HL-60 (cell line): ENCODE measurements at regions not wholly inside any gene's neighbourhood (a gene's known extent, or its start where the extent isn't known, plus 50 kb on each side); places are given as distances from the start of the nearest gene placed in this dataset.

ENCODE experiments used
- GABPA ChIP-seq: IDR thresholded peaks from 2 replicates; pipeline ENCODE4 v1.6.1; 2012; ENCODE audit warnings: low read depth
- TF ChIP-seq, protein P1 (sequence below): IDR thresholded peaks from one replicate; pipeline ENCODE4 v1.5.1; 2011; ENCODE audit warnings: low read length, control low read depth, inconsistent platforms; ENCODE audit not compliant: insufficient read depth
- TF ChIP-seq, protein P2 (sequence below): IDR thresholded peaks from 2 replicates; pipeline ENCODE4 v1.6.1; 2012; ENCODE audit warnings: low read depth; ENCODE audit not compliant: insufficient replicate concordance

- TF ChIP-seq, protein P1, sequence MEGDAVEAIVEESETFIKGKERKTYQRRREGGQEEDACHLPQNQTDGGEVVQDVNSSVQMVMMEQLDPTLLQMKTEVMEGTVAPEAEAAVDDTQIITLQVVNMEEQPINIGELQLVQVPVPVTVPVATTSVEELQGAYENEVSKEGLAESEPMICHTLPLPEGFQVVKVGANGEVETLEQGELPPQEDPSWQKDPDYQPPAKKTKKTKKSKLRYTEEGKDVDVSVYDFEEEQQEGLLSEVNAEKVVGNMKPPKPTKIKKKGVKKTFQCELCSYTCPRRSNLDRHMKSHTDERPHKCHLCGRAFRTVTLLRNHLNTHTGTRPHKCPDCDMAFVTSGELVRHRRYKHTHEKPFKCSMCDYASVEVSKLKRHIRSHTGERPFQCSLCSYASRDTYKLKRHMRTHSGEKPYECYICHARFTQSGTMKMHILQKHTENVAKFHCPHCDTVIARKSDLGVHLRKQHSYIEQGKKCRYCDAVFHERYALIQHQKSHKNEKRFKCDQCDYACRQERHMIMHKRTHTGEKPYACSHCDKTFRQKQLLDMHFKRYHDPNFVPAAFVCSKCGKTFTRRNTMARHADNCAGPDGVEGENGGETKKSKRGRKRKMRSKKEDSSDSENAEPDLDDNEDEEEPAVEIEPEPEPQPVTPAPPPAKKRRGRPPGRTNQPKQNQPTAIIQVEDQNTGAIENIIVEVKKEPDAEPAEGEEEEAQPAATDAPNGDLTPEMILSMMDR = no peak
- TF ChIP-seq, protein P2, sequence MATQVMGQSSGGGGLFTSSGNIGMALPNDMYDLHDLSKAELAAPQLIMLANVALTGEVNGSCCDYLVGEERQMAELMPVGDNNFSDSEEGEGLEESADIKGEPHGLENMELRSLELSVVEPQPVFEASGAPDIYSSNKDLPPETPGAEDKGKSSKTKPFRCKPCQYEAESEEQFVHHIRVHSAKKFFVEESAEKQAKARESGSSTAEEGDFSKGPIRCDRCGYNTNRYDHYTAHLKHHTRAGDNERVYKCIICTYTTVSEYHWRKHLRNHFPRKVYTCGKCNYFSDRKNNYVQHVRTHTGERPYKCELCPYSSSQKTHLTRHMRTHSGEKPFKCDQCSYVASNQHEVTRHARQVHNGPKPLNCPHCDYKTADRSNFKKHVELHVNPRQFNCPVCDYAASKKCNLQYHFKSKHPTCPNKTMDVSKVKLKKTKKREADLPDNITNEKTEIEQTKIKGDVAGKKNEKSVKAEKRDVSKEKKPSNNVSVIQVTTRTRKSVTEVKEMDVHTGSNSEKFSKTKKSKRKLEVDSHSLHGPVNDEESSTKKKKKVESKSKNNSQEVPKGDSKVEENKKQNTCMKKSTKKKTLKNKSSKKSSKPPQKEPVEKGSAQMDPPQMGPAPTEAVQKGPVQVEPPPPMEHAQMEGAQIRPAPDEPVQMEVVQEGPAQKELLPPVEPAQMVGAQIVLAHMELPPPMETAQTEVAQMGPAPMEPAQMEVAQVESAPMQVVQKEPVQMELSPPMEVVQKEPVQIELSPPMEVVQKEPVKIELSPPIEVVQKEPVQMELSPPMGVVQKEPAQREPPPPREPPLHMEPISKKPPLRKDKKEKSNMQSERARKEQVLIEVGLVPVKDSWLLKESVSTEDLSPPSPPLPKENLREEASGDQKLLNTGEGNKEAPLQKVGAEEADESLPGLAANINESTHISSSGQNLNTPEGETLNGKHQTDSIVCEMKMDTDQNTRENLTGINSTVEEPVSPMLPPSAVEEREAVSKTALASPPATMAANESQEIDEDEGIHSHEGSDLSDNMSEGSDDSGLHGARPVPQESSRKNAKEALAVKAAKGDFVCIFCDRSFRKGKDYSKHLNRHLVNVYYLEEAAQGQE = no peak
- TF ChIP-seq GABPA = no peak
These were observed 491.9 kb upstream of the PFKP start for GRCh38 chr10:2575460-2575859.
